22Rv1 (cell line): ENCODE measurements at regions not wholly inside any gene's neighbourhood (a gene's known extent, or its start where the extent isn't known, plus 50 kb on each side); places are given as distances from the start of the nearest gene placed in this dataset.

Source experiments
- H3K27ac ChIP-seq: fragments of 450-650 bp; 2 replicates; pipeline ENCODE4 v1.5.1; 2017
- CTCF ChIP-seq: fragments of 450-650 bp; IDR thresholded peaks from 2 replicates; pipeline ENCODE4 v1.5.1; 2017; ENCODE audit warnings: mild to moderate bottlenecking
- ZFX ChIP-seq: fragments of 450-650 bp; IDR thresholded peaks from 2 replicates; pipeline ENCODE4 v1.6.1; 2017; ENCODE audit warnings: antibody characterized with exemption, borderline replicate concordance

- TF ChIP-seq CTCF = no peak
- TF ChIP-seq ZFX = no peak
These were observed 127.6 kb downstream of the DNAJB9 start for GRCh38 chr7:108697254-108697653.

GRCh38 chr7:108711611-108712010 is 141.9 kb downstream of the DNAJB9 start:
- TF ChIP-seq CTCF (no peak), ZFX (no peak)
- H3K27ac ChIP-seq = no peak overlapping the region

More at GRCh38 chr7:108697254-108697653, 127.6 kb downstream of the DNAJB9 start:
- no peak overlapping the region for H3K27ac ChIP-seq

- TF ChIP-seq ZFX (no peak), CTCF (no peak)
- H3K27ac ChIP-seq = no peak overlapping the region
These were observed 147.1 kb downstream of the DNAJB9 start for GRCh38 chr7:108716783-108717182.

- H3K27ac ChIP-seq = no peak overlapping the region
- TF ChIP-seq ZFX (no peak), CTCF (no peak)
These were observed 148.1 kb downstream of the DNAJB9 start for GRCh38 chr7:108717781-108718180.

GRCh38 chr7:108719631-108720030 is 150.0 kb downstream of the DNAJB9 start:
- TF ChIP-seq ZFX (no peak), CTCF (no peak)
- H3K27ac ChIP-seq = no peak overlapping the region

GRCh38 chr7:108722561-108722960 is 152.9 kb downstream of the DNAJB9 start:
- TF ChIP-seq ZFX (no peak), CTCF (no peak)
- no peak overlapping the region for H3K27ac ChIP-seq

- TF ChIP-seq ZFX (no peak), CTCF (no peak)
- no peak overlapping the region for H3K27ac ChIP-seq
These were observed 153.7 kb downstream of the DNAJB9 start for GRCh38 chr7:108723381-108723814.
